ENCODE measurements at regions not wholly inside any gene's neighbourhood (a gene's known extent, or its start where the extent isn't known, plus 50 kb on each side); places are given as distances from the start of the nearest gene placed in this dataset.
A peak's percentile ranks its signal among the peaks of the same experiment; 100 is the strongest.

DNA sequence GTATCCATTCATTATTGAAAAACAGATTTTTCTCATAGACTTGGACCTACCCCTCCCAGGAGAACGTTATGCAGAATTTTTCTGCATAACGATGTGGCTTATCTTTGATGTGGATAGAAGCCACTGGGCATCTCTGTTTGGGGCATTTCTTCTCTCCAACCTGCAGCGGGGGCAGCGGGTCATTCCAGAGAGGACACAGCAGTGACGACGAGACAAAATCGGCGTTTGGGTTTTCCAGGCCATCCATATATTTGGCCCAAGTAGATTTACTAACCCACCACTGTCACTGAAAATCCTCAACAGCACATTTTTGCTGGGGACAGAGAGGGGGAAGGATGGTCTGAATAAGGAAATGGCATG, 299.3 kb upstream of the PITRM1 start:
- TF ChIP-seq Cebpa-rat (IDR thresholded peaks at IDR 0.05), result no peak
- peak overlapping the region; percentile 78 for H3K4me2 ChIP-seq
- no peak overlapping the region for H3K4me3 ChIP-seq
- H3K36me3 ChIP-seq, result no peaks in the 10 kb centered on the region
- peaks cover 7% of the 10 kb centered on the region; the same call in 1 of the 2 replicates for H3K9me3 ChIP-seq
- H3K27ac ChIP-seq, result peak overlapping the region; percentile 65; the same call in 1 of the 2 replicates
- H4K20me1 ChIP-seq, result no peaks in the 10 kb centered on the region
- peaks cover 53% of the 10 kb centered on the region for H3K4me1 ChIP-seq
- H3K9ac ChIP-seq, result 0 out of 2 replicates have a peak overlapping the region, but pooled peaks have one; percentile 47
- no peaks in the 10 kb centered on the region for H3K27me3 ChIP-seq

DNA sequence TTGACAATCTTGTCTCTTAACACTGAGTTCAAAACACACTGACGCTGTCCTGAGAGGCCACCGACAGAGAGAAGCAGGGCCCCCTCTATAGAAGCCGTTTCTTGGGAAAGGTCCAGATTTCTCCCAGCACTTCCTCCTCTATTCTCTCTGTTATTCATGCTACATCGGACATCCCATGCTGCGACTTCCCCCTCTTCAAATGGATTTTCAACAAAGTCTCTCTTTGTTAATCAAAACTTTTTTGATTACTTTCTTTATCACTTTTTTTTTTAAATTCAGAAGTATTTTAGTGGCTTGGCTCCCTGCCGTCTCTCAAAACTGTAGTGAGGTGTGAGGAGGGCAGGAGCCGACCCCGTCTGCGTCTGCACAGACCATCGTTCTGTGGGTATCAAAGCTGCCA, 298.9 kb upstream of the PITRM1 start:
- TF ChIP-seq Cebpa-rat (IDR thresholded peaks at IDR 0.05), result no peak
- Histone ChIP-seq H3K27me3 (no peaks in the 10 kb centered on the region), H3K4me2 (peak overlapping the region; percentile 78; the same call in 1 of the 2 replicates), H3K27ac (no peak overlapping the region), H4K20me1 (no peaks in the 10 kb centered on the region), H3K36me3 (no peaks in the 10 kb centered on the region), H3K9me3 (peaks cover 7% of the 10 kb centered on the region; the same call in 1 of the 2 replicates), H3K4me1 (peaks cover 54% of the 10 kb centered on the region), H3K4me3 (no peak overlapping the region), H3K9ac (no peak overlapping the region)

DNA sequence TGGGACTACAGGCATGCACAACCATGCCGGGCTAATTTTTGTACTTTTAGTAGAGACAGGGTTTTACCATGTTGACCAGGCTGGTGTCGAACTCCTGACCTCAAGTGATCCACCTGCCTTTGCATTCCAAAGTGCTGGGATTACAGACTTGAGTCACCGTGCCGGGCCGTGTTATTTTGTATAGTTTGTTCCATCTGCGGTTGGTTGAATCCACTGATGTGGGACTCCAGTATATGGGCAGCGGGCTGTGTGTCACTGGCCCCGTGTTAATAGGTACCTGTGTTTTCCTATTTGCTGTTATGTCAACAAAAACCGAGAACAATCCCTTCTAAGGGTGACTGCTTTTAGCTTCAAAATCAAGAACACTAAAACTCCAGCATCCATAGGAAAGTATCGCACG, 297.6 kb upstream of the PITRM1 start:
- no peaks in the 10 kb centered on the region for H3K36me3 ChIP-seq
- H3K9ac ChIP-seq, result no peak overlapping the region
- no peak overlapping the region for H3K27ac ChIP-seq
- no peaks in the 10 kb centered on the region for H3K27me3 ChIP-seq
- H3K4me1 ChIP-seq, result peaks cover 61% of the 10 kb centered on the region
- H3K4me2 ChIP-seq, result no peak overlapping the region
- H4K20me1 ChIP-seq, result no peaks in the 10 kb centered on the region
- TF ChIP-seq Cebpa-rat (IDR thresholded peaks at IDR 0.05), result no peak
- H3K9me3 ChIP-seq, result no peaks in the 10 kb centered on the region
- no peak overlapping the region for H3K4me3 ChIP-seq

DNA sequence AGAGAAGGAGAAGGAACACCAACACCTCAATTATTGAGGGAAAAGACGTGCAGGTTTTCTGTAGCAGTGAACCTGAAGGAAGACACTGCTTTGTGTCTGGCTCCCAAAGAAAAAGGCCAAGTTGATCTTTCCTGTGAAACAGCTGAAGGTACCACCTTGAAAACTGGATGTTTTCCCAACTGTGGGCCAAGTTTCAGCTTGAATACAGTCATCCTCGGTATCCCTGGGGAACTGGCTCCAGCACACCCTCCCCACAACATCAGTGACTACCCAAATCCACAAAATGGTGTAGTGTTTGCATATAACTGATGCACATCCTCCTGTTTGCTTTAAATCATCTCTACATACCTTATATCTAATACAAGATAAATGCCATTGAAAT, 297.0 kb upstream of the PITRM1 start:
- Histone ChIP-seq H3K4me1 (peaks cover 65% of the 10 kb centered on the region), H3K9me3 (no peaks in the 10 kb centered on the region), H3K27me3 (no peaks in the 10 kb centered on the region), H3K27ac (no peak overlapping the region), H3K4me3 (no peak overlapping the region), H3K36me3 (no peaks in the 10 kb centered on the region), H3K4me2 (peak overlapping the region; percentile 68), H4K20me1 (no peaks in the 10 kb centered on the region), H3K9ac (no peak overlapping the region)
- no peak for TF ChIP-seq Cebpa-rat (IDR thresholded peaks at IDR 0.05)

DNA sequence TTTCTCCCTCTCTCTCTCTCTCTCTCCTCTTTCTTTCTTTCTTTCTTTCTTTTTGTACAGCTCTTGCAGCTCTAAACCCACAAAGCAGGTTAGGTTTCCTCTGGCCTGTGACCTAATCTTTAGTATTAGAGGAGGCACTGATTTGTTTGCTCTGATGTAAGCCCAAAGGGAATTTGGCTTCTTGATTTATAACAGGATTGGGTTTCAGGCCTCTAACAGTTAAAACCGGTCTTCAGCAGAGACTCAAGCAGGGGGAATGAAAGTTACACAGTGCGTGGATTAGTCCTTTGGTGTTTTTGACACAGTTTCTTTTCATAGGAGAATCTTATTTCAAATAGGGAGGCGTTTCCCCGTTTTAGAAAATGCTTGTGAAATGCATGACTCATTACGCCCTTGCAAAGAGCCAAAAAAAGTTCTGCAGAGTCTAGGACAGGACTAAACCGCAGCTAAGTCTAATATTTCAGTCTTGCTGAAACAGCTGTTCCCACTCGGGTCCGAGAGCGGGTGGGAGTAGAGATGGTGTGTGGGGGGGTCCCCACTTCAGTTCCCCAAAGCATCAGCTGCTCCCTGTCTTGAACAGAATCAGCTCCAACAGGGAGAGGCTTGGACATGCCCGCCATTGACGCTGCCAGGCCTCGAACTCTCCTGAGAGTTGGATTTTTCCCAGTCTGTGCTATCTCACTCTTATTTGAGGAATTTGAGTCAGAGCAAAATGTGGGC, 296.5 kb upstream of the PITRM1 start:
- Histone ChIP-seq H3K4me1 (peaks cover 65% of the 10 kb centered on the region), H3K27ac (no peak overlapping the region), H4K20me1 (no peaks in the 10 kb centered on the region), H3K27me3 (no peaks in the 10 kb centered on the region), H3K9ac (no peak overlapping the region), H3K9me3 (no peaks in the 10 kb centered on the region), H3K36me3 (no peaks in the 10 kb centered on the region), H3K4me3 (no peak overlapping the region), H3K4me2 (peak overlapping the region; percentile 68)
- TF ChIP-seq Cebpa-rat (IDR thresholded peaks at IDR 0.05), result no peak

DNA sequence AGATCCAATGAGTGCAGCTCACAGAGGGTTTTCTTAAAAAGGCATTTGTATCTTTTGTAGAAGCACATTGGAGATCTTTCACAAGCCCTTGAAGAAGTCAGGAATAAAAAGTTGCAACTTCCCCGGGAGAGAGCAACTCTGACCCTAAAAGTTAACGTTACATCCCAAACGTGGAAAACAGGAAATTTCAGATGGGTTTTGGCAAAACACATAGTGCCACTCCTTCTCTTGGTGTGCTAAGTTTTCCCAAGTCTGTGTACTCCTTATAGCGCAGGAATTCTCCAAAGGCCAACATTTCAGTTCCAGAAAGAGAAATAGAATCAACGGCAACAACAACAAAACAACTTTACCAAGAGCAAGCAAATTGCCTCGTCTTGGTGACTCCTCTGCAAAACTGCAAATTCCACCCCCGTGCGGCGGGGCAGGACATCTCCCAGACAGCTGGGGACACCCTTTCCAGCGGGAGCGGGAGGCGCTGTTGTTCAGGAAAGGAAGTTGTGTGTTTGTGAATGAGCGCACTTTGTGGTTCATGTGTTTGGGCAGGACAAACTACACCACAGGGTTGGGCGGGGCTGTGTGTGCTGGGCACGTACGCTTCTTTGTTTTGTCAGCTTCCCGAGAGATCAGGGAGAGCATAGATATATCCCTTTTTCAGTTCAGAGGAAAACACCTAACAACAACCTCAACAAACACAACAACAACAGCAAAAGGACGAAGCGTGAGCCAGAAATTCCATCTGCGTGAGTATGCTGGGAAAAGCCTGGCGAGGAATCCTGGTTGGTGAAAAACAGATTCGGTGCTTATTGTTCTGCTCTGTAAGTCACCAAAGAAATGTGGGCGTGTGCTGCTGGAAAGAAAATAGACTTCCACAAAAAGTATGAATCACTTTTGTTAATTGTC, 294.7 kb upstream of the PITRM1 start:
- H3K9ac ChIP-seq, result no peak overlapping the region
- no peaks in the 10 kb centered on the region for H3K36me3 ChIP-seq
- no peak for TF ChIP-seq Cebpa-rat (IDR thresholded peaks at IDR 0.05)
- no peaks in the 10 kb centered on the region for H3K9me3 ChIP-seq
- no peak overlapping the region for H3K27ac ChIP-seq
- peak overlapping the region; percentile 68 for H3K4me2 ChIP-seq
- H4K20me1 ChIP-seq, result no peaks in the 10 kb centered on the region
- H3K4me3 ChIP-seq, result no peak overlapping the region
- no peaks in the 10 kb centered on the region for H3K27me3 ChIP-seq
- peaks cover 59% of the 10 kb centered on the region for H3K4me1 ChIP-seq

DNA sequence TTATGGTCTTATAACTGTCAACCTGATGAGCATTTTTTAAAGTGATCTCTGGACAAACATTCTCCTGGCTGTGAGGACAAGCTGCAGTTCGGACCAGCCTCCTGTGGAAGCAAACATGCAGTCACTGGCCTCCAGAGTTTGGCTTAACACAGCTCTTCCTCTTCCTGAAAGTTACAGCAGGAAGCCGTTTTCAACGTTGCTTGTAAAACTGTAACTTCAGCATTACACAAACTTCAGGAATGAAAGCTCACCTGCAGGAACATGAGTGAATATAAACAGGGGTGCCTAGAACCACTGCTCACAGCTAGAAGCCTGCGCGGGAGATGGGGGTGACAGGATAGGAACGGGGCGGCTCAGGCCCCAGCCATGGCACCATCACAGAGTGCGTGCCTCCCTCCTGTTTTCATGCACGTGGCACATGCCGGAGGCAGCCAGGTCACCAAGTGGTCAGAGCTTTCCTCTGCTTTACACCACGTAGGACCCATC, 292.9 kb upstream of the PITRM1 start:
- Histone ChIP-seq H3K4me3 (no peak overlapping the region), H3K9ac (no peak overlapping the region), H3K4me1 (peaks cover 45% of the 10 kb centered on the region), H3K27ac (0 out of 2 replicates have a peak overlapping the region, but pooled peaks have one; percentile 44), H3K4me2 (peak overlapping the region; percentile 31; the same call in 1 of the 2 replicates), H3K36me3 (no peaks in the 10 kb centered on the region), H4K20me1 (no peaks in the 10 kb centered on the region), H3K27me3 (no peaks in the 10 kb centered on the region), H3K9me3 (0 out of 2 replicates have a peak, but pooled peaks cover 4% of the 10 kb centered on the region)
- TF ChIP-seq Cebpa-rat (IDR thresholded peaks at IDR 0.05), result no peak

DNA sequence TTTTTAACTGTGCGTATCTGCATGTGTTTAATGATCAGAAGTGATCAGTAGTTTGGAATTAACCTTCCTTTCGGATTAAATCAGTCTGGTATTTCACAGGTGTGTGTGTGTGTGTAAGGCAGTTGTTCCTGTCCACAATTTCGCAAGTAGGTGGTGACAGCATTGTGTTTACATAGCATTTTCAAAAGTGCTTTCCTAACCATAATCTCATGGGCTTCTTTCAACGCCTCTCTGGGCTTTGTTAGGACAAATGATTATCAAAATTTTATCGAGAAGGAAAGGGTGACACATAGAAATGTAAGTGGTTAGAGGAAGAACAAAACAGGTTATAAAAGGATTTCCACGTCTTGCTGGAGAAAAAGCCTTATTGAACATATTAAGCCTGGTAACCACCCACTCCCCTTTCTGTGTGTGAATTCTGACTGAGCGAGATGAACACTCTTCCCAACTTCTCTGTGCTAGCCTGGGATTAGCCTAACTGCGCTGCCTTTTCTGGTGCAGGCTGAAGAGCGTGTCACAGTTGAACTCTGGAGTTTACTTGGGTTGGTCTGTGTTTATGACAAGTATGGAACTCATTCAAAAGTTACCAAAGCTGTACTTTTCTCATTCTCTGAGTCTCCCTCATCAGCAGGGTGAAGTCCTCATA, 292.3 kb upstream of the PITRM1 start:
- peaks cover 42% of the 10 kb centered on the region for H3K4me1 ChIP-seq
- H3K36me3 ChIP-seq, result no peaks in the 10 kb centered on the region
- H3K27ac ChIP-seq, result 0 out of 2 replicates have a peak overlapping the region, but pooled peaks have one; percentile 44
- no peak overlapping the region for H3K4me3 ChIP-seq
- H3K9ac ChIP-seq, result no peak overlapping the region
- no peaks in the 10 kb centered on the region for H4K20me1 ChIP-seq
- 0 out of 2 replicates have a peak, but pooled peaks cover 4% of the 10 kb centered on the region for H3K9me3 ChIP-seq
- TF ChIP-seq Cebpa-rat (IDR thresholded peaks at IDR 0.05), result no peak
- H3K4me2 ChIP-seq, result peak overlapping the region; percentile 31; the same call in 1 of the 2 replicates
- no peaks in the 10 kb centered on the region for H3K27me3 ChIP-seq

DNA sequence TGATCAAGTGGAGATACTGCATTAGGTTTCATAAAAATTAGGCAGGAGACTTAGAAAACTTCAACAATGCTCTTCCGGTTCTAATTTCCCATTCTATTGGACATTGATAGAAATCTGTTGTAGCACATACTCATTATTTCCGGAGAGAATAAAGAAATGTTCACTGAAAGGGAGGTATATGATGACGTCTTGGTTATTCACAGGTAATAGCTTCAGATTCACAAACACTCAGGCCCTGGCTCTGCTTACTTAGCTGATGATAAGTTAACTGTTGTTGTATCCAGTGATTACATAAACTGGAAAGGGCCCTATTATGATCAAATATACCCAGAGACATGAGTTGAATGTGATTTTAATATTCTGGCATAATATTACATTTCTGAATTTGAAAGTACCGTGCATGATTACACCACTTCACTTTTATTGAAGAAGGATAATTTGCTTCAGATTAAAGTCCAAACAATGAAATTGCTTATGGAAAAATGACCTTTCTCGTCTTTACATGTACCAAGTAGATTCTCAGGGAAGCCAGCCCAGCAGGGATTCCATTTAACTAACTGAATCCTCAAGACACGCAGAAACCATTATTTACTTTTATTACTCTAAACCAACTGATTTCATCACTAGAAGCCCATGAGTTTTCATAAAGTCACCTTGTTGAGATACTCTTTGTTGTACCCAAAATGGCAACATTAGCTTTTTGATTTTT, 288.0 kb upstream of the PITRM1 start:
- no peaks in the 10 kb centered on the region for H3K36me3 ChIP-seq
- no peak overlapping the region for H3K4me2 ChIP-seq
- H4K20me1 ChIP-seq, result no peaks in the 10 kb centered on the region
- peaks cover 36% of the 10 kb centered on the region for H3K9me3 ChIP-seq
- no peak overlapping the region for H3K27ac ChIP-seq
- H3K4me3 ChIP-seq, result no peak overlapping the region
- H3K27me3 ChIP-seq, result no peaks in the 10 kb centered on the region
- TF ChIP-seq Cebpa-rat (IDR thresholded peaks at IDR 0.05), result no peak
- peaks cover 19% of the 10 kb centered on the region for H3K4me1 ChIP-seq
- no peak overlapping the region for H3K9ac ChIP-seq
